Uterus (tissue), 3 donors: ENCODE measurements at regions not wholly inside any gene's neighbourhood (a gene's known extent, or its start where the extent isn't known, plus 50 kb on each side); places are given as distances from the start of the nearest gene placed in this dataset.
"Not testable (repeated sequence)": the region's sequence is repeated elsewhere in the genome, so short reads cannot be mapped to it uniquely, and the experiment has no call there.

Experiments used
- DNase-seq, 2 donors: peaks; one replicate each; pipeline ENCODE4 v3.0.0-alpha.2; 2019 to 2020
- H3K27ac ChIP-seq, 2 donors: fragments of 200-600 bp; sonication (generic); 1 replicate in 1 of 2; 2 replicates in 1 of 2; pipeline ENCODE4 v1.5.1; 2016 to 2018
- H3K27me3 ChIP-seq, 2 donors: fragments of 200-600 bp; sonication (generic); one replicate each; pipeline ENCODE4 v1.5.1; 2018 to 2019; ENCODE audit warnings: control low read depth in 1 of 2
- H3K36me3 ChIP-seq, 2 donors: fragments of 200-600 bp; sonication (generic); one replicate each; pipeline ENCODE4 v1.5.1; 2019; ENCODE audit warnings: control low read depth in 1 of 2
- H3K4me1 ChIP-seq, 2 donors: fragments of 200-600 bp; sonication (generic); one replicate each; pipeline ENCODE4 v1.5.1; 2018 to 2019; ENCODE audit warnings: control low read depth in 1 of 2
- H3K4me3 ChIP-seq, 2 donors: fragments of 200-600 bp; sonication (generic); 1 replicate in 1 of 2; 2 replicates in 1 of 2; pipeline ENCODE4 v1.5.1; 2018 to 2019; ENCODE audit warnings: mild to moderate bottlenecking in 1 of 2
- H3K9me3 ChIP-seq, 2 donors: fragments of 200-600 bp; sonication (generic); one replicate each; pipeline ENCODE4 v1.5.1; 2019; ENCODE audit warnings: control low read depth in 1 of 2
- CTCF ChIP-seq, 4 experiments: fragments of 200-600 bp in 2 of 4; fragments of 450-650 bp in 2 of 4; sonication (generic) in 2 of 4; IDR thresholded peaks; one replicate each; pipeline ENCODE4 v1.5.1; 2016 to 2019; ENCODE audit warnings: antibody characterized with exemption in 4 of 4, mild to moderate bottlenecking in 2 of 4, moderate library complexity in 1 of 4
- POLR2A ChIP-seq, 2 donors: fragments of 450-650 bp; IDR thresholded peaks; one replicate each; pipeline ENCODE4 v1.6.1; 2016; ENCODE audit warnings: antibody characterized with exemption in 2 of 2, mild to moderate bottlenecking in 1 of 2, moderate library complexity in 1 of 2
- intact Hi-C: fragments of 100-400 bp; cut with DNase I; formaldehyde crosslinking; loops from one replicate; pipeline ENCODE4 v1.15.1; 2023; ENCODE audit warnings: low total_unique reads
- donor health status: DM: yes; HTN: yes; CAD: no.

- Histone ChIP-seq H3K4me3 (no peak overlapping the region), H3K9me3 (no peaks in the 10 kb centered on the region)
- intact Hi-C loops = no loop called here
Observed at GRCh38 chr18:39314595-39314994, 1749.0 kb upstream of the CELF4 start.

GRCh38 chr18:39313992-39314391 lies 1748.4 kb upstream of the CELF4 start:
- intact Hi-C loops = no loop called here
- Histone ChIP-seq H3K27ac (no peak overlapping the region), H3K36me3 (no peaks in the 10 kb centered on the region), H3K27me3 (no peaks in the 10 kb centered on the region), H3K4me1 (no peaks in the 10 kb centered on the region), H3K9me3 (no peaks in the 10 kb centered on the region), H3K4me3 (no peak overlapping the region)
- DNase-seq = no peak
- TF ChIP-seq CTCF (IDR thresholded peaks at IDR 0.05) (no peak), POLR2A (IDR thresholded peaks at IDR 0.05) (no peak)

More at GRCh38 chr18:39314595-39314994, 1749.0 kb upstream of the CELF4 start:
- no peaks in the 10 kb centered on the region for H3K4me1 ChIP-seq
- no peaks in the 10 kb centered on the region for H3K27me3 ChIP-seq
- TF ChIP-seq POLR2A (IDR thresholded peaks at IDR 0.05) (no peak), CTCF (IDR thresholded peaks at IDR 0.05) (no peak)
- DNase-seq = no peak
- no peak overlapping the region for H3K27ac ChIP-seq
- H3K36me3 ChIP-seq = no peaks in the 10 kb centered on the region

GRCh38 chr18:39311111-39311712 lies 1745.6 kb upstream of the CELF4 start:
- Histone ChIP-seq H3K27me3 (no peaks in the 10 kb centered on the region), H3K4me1 (no peaks in the 10 kb centered on the region), H3K4me3 (no peak overlapping the region), H3K36me3 (no peaks in the 10 kb centered on the region), H3K9me3 (no peaks in the 10 kb centered on the region), H3K27ac (no peak overlapping the region)
- DNase-seq = no peak
- no peak for TF ChIP-seq POLR2A (IDR thresholded peaks at IDR 0.05)
- intact Hi-C loops = no loop called here

GRCh38 chr18:39308931-39309521 lies 1743.4 kb upstream of the CELF4 start:
- intact Hi-C loops, DNase-seq: not testable (repeated sequence)

GRCh38 chr18:39305766-39306165 lies 1740.2 kb upstream of the CELF4 start:
- intact Hi-C loops = no loop called here
- TF ChIP-seq POLR2A (IDR thresholded peaks at IDR 0.05) (no peak), CTCF (IDR thresholded peaks at IDR 0.05) (no peak)
- Histone ChIP-seq H3K36me3 (no peaks in the 10 kb centered on the region), H3K4me3 (no peak overlapping the region), H3K4me1 (no peaks in the 10 kb centered on the region), H3K27ac (no peak overlapping the region), H3K9me3 (no peaks in the 10 kb centered on the region), H3K27me3 (no peaks in the 10 kb centered on the region)
- DNase-seq = no peak

More at GRCh38 chr18:39308931-39309521, 1743.4 kb upstream of the CELF4 start:
- H3K27ac ChIP-seq, H3K36me3 ChIP-seq, H3K27me3 ChIP-seq, H3K4me1 ChIP-seq, H3K4me3 ChIP-seq, H3K9me3 ChIP-seq: not testable (repeated sequence)

GRCh38 chr18:39302481-39302880 lies 1736.9 kb upstream of the CELF4 start:
- DNase-seq = no peak
- Histone ChIP-seq H3K9me3 (no peaks in the 10 kb centered on the region), H3K4me1 (no peaks in the 10 kb centered on the region), H3K27ac (no peak overlapping the region), H3K27me3 (no peaks in the 10 kb centered on the region), H3K4me3 (no peak overlapping the region), H3K36me3 (no peaks in the 10 kb centered on the region)
- intact Hi-C loops = no loop called here
- no peak for TF ChIP-seq POLR2A (IDR thresholded peaks at IDR 0.05)
- no peak for TF ChIP-seq CTCF (IDR thresholded peaks at IDR 0.05)
